Glutamatergic neuron (in vitro differentiated cells): ENCODE measurements at regions not wholly inside any gene's neighbourhood (a gene's known extent, or its start where the extent isn't known, plus 50 kb on each side); places are given as distances from the start of the nearest gene placed in this dataset.
"Not testable (repeated sequence)": the region's sequence is repeated elsewhere in the genome, so short reads cannot be mapped to it uniquely, and the experiment has no call there.

Experiments used
- DNase-seq: peaks from one replicate; pipeline ENCODE4 v3.0.0; 2022
- H3K27ac Mint-ChIP-seq: one replicate; pipeline ENCODE4 v1.8.0; 2020; ENCODE audit warnings: mild to moderate bottlenecking, mixed read lengths, inconsistent platforms; ENCODE audit not compliant: unreplicated experiment
- H3K27me3 Mint-ChIP-seq: one replicate; pipeline ENCODE4 v1.8.0; 2020; ENCODE audit warnings: mild to moderate bottlenecking, moderate library complexity, mixed read lengths, inconsistent platforms; ENCODE audit not compliant: unreplicated experiment
- H3K36me3 Mint-ChIP-seq: one replicate; pipeline ENCODE4 v1.8.0; 2020; ENCODE audit warnings: mild to moderate bottlenecking, mixed read lengths, inconsistent platforms; ENCODE audit not compliant: unreplicated experiment
- H3K4me1 Mint-ChIP-seq: one replicate; pipeline ENCODE4 v1.8.0; 2020; ENCODE audit warnings: mild to moderate bottlenecking, low read depth, mixed read lengths, inconsistent platforms; ENCODE audit not compliant: unreplicated experiment
- H3K4me3 Mint-ChIP-seq: one replicate; pipeline ENCODE4 v1.8.0; 2020; ENCODE audit warnings: mild to moderate bottlenecking, mixed read lengths, inconsistent platforms; ENCODE audit not compliant: unreplicated experiment
- H3K9me3 Mint-ChIP-seq: one replicate; pipeline ENCODE4 v1.8.0; 2020; ENCODE audit warnings: mild to moderate bottlenecking, moderate library complexity, mixed read lengths, inconsistent platforms; ENCODE audit not compliant: unreplicated experiment
- CTCF ChIP-seq: fragments of 200-600 bp; sonication (generic); IDR thresholded peaks from one replicate; pipeline ENCODE4 v1.5.0; 2021; ENCODE audit not compliant: partially characterized antibody, unreplicated experiment

- DNase-seq = no peak
- Mint-ChIP-seq H3K36me3 (peaks cover 6% of the 10 kb centered on the region), H3K27ac (no peak overlapping the region), H3K9me3 (no peaks in the 10 kb centered on the region), H3K4me1 (peaks cover 4% of the 10 kb centered on the region), H3K27me3 (peaks cover 4% of the 10 kb centered on the region), H3K4me3 (no peak overlapping the region)
- TF ChIP-seq CTCF = no peak
These were observed 112.3 kb downstream of the PCSK1 start for GRCh38 chr5:96320797-96321196.

GRCh38 chr5:96319981-96320739 lies 112.9 kb downstream of the PCSK1 start:
- H3K27ac Mint-ChIP-seq, H3K4me1 Mint-ChIP-seq, DNase-seq, H3K4me3 Mint-ChIP-seq, H3K36me3 Mint-ChIP-seq, H3K9me3 Mint-ChIP-seq, H3K27me3 Mint-ChIP-seq: not testable (repeated sequence)

GRCh38 chr5:96318569-96319110 lies 114.4 kb downstream of the PCSK1 start:
- Mint-ChIP-seq H3K27ac (no peak overlapping the region), H3K4me3 (no peak overlapping the region), H3K9me3 (no peaks in the 10 kb centered on the region), H3K36me3 (peaks cover 4% of the 10 kb centered on the region), H3K27me3 (peaks cover 4% of the 10 kb centered on the region), H3K4me1 (peaks cover 4% of the 10 kb centered on the region)
- no peak for DNase-seq
- no peak for TF ChIP-seq CTCF

GRCh38 chr5:96317945-96318344 lies 115.1 kb downstream of the PCSK1 start:
- no peak overlapping the region for H3K27ac Mint-ChIP-seq
- H3K4me3 Mint-ChIP-seq = no peak overlapping the region
- H3K36me3 Mint-ChIP-seq = peaks cover 4% of the 10 kb centered on the region
- DNase-seq = no peak
- no peak for TF ChIP-seq CTCF
- no peaks in the 10 kb centered on the region for H3K9me3 Mint-ChIP-seq
- H3K27me3 Mint-ChIP-seq = peaks cover 4% of the 10 kb centered on the region
- H3K4me1 Mint-ChIP-seq = peaks cover 4% of the 10 kb centered on the region

GRCh38 chr5:96316487-96316886 lies 116.6 kb downstream of the PCSK1 start:
- peaks cover 4% of the 10 kb centered on the region for H3K36me3 Mint-ChIP-seq
- peaks cover 4% of the 10 kb centered on the region for H3K4me1 Mint-ChIP-seq
- H3K27ac Mint-ChIP-seq = no peak overlapping the region
- DNase-seq = no peak
- H3K4me3 Mint-ChIP-seq = no peak overlapping the region
- peaks cover 1% of the 10 kb centered on the region for H3K9me3 Mint-ChIP-seq
- no peak for TF ChIP-seq CTCF
- peaks cover 1% of the 10 kb centered on the region for H3K27me3 Mint-ChIP-seq
